ENCODE measurements at regions not wholly inside any gene's neighbourhood (a gene's known extent, or its start where the extent isn't known, plus 50 kb on each side); places are given as distances from the start of the nearest gene placed in this dataset.
"Not testable (repeated sequence)": the region's sequence is repeated elsewhere in the genome, so short reads cannot be mapped to it uniquely, and the experiment has no call there.

DNA sequence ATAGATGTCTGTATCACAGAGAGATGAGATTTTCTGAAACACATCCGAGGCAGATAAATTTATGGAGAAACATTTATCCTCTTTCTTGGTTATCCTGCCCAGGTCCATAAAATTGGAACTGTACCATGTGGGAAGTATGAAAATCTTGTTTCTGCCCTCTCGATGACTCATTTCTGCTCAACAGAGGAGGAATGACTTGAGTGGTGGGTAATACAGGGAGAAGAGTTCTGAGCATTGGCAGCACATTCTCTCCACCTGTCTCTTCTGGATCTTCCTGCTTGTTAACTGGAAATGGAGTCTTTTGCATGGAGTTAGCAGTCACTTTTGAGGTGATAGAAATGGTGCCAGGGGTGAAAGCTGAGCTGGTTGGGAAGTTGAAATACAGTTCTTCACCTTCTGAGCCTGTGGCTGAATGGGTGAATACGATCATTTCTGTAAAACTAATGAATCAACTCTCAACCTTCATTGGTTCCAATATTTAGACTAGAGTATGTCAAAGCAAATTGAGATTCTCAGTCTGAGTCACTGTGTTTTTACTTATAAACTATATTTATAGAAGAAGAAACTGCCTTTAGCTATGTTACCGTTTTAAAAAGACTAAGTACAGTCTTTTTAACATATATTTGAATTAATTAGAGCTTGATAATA is 945.5 kb downstream of the SORCS3 start:
- intact Hi-C loops (cut with micrococcal nuclease) = no loop called here

DNA sequence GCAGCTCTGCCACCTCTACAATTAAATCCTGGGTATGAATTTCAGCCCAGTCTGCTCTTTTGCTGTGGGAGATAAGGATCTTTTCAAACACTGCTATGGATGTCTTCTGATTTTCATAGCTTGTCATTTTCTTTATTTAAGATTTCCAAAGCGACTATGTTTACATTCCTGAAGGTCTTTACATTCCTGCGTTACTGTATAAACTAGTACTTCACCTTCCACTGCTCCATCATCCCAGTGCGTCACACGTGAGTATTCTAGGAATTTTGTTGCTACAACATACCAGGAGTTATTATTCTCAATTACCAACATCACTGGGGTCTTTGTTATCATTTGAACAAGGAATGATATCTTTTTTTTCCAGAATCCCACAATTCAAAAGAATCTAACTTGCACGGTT is 944.7 kb downstream of the SORCS3 start:
- intact Hi-C loops (cut with micrococcal nuclease) = no loop called here

GRCh38 chr10:105585171-105585570 is 944.1 kb downstream of the SORCS3 start:
- intact Hi-C loops (cut with micrococcal nuclease) = no loop called here

DNA sequence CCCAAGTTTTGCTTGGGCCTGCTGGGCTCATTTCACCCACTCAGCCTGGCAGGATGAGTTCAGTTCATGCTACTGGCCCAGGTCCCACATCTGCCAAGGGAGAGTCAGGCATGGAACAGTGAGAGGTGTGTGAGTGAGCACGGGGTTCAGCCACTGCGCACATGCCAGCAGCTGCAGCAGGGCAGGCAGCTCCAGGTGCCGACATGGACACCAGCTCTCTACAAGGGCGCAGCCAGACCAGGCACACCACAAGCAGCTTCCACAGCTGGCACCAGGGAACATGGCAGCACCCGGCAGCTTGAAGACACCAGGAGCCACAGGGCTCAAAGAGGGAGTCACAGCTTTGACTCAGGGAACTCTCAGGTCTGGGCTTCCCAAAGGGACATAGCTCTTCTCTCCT is 938.0 kb downstream of the SORCS3 start:
- intact Hi-C loops (cut with micrococcal nuclease) = no loop called here

DNA sequence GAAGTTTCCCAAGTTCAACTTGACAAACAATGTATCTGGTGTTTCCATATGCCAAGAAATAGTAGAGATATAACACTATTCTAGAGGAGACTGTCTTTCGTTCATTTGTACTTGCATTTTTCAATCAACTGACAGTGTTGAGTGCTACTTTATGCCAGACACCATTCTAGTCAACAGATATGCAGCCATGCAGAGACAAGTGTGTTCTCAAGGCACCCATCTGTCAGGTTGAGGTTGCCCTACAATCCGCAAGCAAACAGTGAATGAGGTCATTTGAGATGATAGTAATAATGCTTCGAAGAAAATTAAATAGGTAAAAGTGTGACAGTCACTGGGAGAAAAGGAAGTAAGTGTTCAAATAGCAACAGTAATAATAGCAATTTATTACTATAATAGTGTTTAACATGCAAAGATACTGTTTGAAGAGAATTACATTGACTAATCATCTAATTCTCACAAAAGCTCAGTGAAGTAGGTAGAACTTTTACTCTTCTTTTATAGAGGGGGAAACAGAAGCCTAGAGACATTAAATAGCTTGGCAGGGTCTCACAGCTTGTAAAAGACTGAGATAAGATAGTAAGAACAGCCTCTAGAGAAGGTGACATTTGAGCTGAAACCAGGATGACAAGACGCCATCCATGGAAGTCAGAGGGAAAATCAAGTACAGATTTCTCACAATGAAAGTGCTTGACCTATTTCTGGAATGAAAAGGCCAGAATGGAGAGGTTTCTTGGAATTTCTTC is 936.9 kb downstream of the SORCS3 start:
- intact Hi-C loops (cut with micrococcal nuclease) = no loop called here

DNA sequence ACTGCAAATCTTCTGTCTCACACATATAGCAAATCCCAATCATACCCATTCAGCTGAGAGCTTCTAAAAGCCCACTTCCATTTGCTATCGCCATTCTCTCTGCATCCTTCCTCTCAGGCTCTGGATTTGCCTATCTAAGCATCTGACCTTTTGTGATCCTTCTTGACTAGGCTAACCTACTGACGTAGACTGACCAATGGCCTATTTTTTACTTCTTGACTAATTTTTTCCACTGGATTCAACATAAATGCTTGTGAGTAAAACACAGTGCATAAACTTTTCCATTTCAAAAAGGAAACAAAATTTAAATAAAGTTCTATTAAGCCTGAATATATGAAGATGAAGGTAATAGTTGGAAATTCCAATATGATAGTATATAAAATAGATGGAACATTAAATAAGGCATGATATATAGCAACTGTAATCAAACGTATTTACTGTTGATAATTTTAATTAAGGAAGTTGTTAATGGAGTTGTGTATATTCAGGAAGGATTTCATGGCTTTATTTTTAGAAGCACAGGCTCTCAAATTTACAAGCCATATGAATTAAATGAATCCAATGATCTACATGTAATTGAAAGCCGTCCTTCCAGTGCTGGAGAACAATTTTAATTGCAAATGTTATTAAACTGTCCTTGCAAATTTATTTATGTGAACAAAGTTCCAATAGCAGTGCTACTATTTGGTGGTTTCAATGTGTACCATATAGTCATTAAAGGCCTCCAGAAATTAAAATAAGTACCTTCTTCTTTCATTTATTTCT is 918.4 kb downstream of the SORCS3 start:
- intact Hi-C loops (cut with micrococcal nuclease) = no loop called here

GRCh38 chr10:105550453-105550852 is 909.4 kb downstream of the SORCS3 start:
- intact Hi-C loops (cut with micrococcal nuclease) = not testable (repeated sequence)

GRCh38 chr10:105549731-105550130 is 908.6 kb downstream of the SORCS3 start:
- intact Hi-C loops (cut with micrococcal nuclease) = no loop called here

DNA sequence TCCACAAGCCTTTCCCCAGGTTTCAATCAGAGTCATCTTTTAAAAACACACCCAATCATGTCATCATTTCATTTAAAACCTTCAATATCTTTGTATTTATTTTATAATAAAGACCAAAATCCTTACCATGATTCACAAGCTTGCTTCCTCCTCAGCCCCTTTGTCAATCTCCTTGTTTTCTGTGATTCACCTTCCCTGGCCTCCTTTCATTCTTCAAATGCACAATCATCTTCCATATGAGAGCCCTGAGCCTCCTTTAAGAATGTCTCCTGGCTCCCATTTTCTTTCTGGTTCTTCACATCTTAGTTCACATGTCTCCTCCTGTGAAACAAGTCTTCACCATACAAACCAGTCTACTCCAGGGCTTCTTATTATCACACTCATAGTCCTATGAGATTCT is 904.0 kb downstream of the SORCS3 start:
- intact Hi-C loops (cut with micrococcal nuclease) = no loop called here

- intact Hi-C loops (cut with micrococcal nuclease) = no loop called here
These were observed 899.3 kb downstream of the SORCS3 start for GRCh38 chr10:105540381-105540780.

DNA sequence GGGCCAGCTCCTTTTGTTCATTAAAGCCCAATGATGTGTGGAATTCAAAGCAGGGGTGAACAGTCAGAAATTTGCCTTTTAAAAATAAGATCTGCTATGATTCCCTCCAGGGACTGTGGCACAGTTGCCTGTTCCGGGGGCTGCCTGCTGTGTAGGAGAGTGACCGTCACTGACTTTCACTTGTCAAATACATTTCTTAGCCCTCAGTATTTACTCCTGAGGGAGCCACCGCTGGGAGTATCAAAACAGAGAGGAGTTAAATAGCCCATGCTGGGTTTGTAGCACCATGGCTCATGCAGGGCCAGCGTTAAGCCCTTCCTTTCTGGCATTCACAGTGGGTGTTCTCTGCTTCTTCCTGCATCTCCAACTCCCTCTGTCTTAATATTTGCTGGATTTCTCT is 897.8 kb downstream of the SORCS3 start:
- intact Hi-C loops (cut with micrococcal nuclease) = no loop called here

GRCh38 chr10:105535478-105535877 is 894.4 kb downstream of the SORCS3 start:
- intact Hi-C loops (cut with micrococcal nuclease) = no loop called here

DNA sequence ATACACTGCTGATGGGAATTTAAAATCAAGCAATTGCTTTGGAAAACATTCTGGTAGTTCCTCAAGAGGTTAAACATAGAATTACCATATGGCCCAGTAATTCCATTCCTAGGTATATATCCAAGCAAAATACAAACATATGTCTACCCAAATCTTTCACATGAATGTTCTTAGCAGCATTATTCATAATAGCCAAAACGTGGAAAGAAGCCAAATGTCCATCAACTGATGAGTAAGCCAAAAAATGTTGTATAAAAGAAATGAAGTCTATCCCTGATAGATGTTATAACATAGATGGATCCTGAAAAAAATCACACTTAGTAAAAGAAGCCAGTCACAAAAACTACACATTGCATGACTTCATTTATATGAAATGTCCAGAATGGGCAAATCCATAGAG is 893.0 kb downstream of the SORCS3 start:
- intact Hi-C loops (cut with micrococcal nuclease) = no loop called here

DNA sequence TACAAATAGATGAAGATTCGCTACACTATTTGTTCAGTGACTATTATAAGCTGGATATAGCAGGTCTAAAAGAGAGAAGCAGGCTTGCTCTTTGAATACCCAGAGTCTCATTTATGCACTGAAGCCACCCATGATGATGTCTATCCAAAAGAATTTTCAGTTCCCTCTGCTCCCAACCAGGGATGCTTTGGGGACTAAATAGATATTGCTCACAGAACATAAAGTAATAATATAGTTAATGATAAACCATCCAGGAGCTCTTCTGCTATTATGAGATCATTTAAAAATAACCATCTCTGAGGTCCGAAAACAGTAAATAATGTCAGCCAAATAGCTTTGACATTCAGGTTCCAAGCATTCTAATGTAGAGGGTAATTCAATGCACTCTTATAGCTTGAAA is 875.4 kb downstream of the SORCS3 start:
- intact Hi-C loops (cut with micrococcal nuclease) = no loop called here

DNA sequence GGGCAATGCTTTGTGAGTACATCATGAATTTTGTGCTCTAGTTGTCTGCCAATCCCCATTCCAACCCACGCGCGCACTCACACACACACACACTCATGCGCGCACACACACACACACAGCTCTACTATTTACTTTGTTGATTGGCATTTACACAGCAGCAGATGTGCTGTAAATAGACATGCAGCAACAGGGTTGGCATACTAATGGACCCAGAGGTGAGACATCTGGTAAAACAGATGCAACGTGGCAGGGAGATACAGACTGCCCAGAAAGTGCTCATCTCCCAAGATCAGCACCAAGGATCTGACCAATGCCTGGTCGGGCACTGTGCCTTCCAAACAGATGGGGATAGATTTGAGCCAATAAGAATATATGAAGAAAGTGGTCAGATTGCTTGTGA is 873.0 kb downstream of the SORCS3 start:
- intact Hi-C loops (cut with micrococcal nuclease) = no loop called here

- intact Hi-C loops (cut with micrococcal nuclease) = no loop called here
These were observed 868.4 kb downstream of the SORCS3 start for GRCh38 chr10:105509517-105509916.

GRCh38 chr10:105506262-105506661 is 865.2 kb downstream of the SORCS3 start:
- intact Hi-C loops (cut with micrococcal nuclease) = no loop called here

DNA sequence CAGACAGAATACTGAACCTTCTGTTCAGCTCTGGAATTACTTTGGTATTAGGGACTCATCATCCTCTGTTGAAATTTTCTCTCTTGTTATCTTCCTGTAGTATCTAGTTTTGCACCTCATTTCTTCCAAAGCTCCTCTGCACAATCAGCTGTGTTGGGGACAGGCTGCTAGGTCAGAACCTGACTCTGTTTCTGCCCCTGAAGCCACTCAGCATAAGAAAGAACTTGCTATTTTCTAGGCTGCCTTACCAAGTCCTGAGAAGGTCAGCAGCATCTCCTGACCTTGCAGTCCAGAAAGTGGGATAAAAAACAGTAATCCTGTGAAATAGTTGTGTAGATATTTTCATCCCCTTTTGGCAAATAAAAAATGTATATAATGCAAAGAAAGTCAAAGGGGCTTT is 862.6 kb downstream of the SORCS3 start:
- intact Hi-C loops (cut with micrococcal nuclease) = no loop called here

DNA sequence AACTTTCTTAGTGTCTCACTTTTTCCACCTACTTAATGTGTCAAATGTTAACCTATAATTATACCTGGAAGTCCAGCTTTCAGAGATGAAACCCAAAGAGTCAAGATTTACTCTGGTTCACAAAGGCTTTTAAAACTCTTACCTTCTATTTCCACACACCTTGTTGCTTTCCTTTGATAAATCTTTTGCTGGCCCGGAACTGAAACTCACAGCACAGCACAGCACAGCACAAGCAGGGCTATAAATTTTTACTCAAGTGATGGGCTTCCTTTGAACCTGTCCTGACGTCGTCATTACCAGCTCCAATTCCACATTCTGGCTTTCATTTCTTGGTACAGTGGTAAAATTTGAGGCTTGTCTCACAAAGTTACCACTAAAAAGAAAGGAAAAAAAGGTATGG is 861.0 kb downstream of the SORCS3 start:
- intact Hi-C loops (cut with micrococcal nuclease) = no loop called here

GRCh38 chr10:105494944-105495343 is 853.9 kb downstream of the SORCS3 start:
- intact Hi-C loops (cut with micrococcal nuclease) = no loop called here

DNA sequence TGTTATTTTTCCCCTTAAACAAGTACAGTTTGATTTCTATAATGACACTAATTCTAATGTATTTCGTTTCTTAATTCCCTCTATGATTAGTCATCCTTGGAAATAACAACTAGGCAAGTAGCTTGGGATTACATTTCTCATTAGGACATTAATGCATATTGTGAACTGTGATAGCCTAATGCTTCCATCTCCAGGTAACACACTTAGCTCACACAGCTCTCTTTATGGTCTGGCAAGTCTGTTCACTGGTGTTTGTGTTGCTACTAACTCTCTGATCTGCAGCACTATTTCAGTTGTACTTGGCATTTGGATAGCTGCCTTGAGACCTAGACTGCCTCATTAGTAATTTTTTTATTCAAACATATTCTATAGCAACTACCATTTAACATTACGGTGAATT is 853.2 kb downstream of the SORCS3 start:
- intact Hi-C loops (cut with micrococcal nuclease) = no loop called here

DNA sequence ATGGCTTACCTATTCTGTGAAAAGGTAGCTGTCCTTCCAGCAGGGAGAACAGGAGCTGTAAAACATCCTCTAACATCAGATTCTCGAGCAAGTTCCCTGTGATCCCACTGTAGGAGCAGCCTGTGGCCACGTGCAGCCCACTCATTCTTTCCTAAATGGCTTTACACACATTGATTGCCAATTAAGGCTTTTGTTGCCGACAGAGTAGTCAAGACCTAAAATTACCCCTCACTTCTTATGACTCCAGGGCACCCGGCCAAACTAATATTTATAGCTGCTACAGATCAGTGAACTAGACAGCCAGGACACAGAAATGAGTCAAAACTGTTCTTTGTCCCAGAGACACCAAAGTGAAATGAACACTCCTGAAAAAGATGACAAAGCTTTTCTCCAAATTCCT is 832.1 kb downstream of the SORCS3 start:
- intact Hi-C loops (cut with micrococcal nuclease) = no loop called here

DNA sequence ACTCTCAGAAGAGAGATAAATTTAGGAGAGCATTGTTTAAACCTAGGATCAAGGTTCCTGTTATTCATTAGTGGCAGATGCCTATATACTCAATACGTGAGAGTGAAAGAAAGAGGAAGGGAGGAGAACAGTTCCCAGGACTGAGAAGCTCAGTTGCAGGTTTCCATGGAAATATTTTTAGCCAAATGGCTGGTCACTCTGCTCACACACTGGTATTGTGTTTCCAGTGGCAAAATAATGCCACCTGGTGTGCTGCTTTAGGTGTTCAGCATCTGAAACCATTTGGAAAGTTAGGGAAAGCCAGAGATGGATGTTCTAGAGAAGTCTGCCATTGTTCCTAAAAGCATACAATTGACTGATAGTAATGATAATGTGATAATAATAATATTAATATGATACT is 827.7 kb downstream of the SORCS3 start:
- intact Hi-C loops (cut with micrococcal nuclease) = no loop called here
